K562 (cell line): ENCODE measurements at regions not wholly inside any gene's neighbourhood (a gene's known extent, or its start where the extent isn't known, plus 50 kb on each side); places are given as distances from the start of the nearest gene placed in this dataset.

Source experiments
- MAX ChIP-seq: sonication (generic); formaldehyde crosslinking; IDR thresholded peaks from 2 replicates; pipeline ENCODE4 v1.9.0; 2022; ENCODE audit warnings: mild to moderate bottlenecking, missing genetic modification reagents
- SIN3A ChIP-seq, 2 experiments: fragments of 150-350 bp in 1 of 2; IDR thresholded peaks; 2 replicates each; pipeline ENCODE4 v1.6.1; 2011 to 2016; ENCODE audit warnings: borderline replicate concordance in 2 of 2, low read depth in 2 of 2, low read length in 2 of 2, mild to moderate bottlenecking in 2 of 2, moderate library complexity in 2 of 2; ENCODE audit not compliant: control insufficient read depth in 1 of 2

DNA sequence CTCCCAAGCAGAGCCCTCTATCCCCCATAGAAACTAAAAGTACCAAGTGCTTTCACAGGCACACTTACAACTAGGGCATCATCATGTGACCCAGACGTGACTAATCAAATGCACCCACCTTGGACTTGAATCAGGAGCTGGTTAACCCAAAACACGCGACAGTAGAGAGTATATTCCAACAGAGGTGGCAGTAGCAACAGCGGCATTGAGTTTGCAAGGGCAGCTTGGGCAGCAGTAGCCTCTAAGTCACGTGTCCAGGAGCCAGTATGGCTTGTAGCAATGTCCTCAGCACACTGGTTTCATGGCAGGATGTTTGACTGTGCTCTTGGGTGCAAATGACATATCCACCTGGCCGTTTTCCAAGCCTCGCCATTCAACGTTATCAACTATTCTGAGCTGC lies 73.4 kb upstream of the DNAH5 start:
- no peak for TF ChIP-seq SIN3A (IDR thresholded peaks at IDR 0.05; ENCODE audit: borderline replicate concordance in 2 of 2, control insufficient read depth in 1 of 2, low read depth in 2 of 2, low read length in 2 of 2)
- no peak for TF ChIP-seq MAX (CRISPR knock-in tag)
